ENCODE measurements at regions not wholly inside any gene's neighbourhood (a gene's known extent, or its start where the extent isn't known, plus 50 kb on each side); places are given as distances from the start of the nearest gene placed in this dataset.

DNA sequence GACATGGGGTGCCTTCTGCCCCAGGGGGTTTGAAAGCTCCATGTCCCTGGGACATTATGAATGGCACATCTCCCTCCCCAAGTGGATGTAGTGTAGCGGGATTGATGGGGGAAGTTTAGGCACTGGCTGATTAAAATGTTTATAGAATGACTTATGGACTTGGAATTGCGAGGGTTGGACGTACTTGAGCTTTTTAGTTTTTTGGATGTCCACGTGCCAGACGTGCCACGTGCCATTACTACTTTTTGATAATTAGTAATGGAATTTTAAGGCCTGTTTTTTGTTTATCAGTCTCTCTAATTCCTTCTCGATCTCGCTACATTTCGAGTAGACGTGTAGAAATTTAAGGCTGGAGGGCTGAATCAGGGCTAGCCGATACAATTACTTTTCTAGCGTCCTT, 162.8 kb downstream of the TBXT start:
- H3K4me1 Mint-ChIP-seq (ENCODE audit: low read depth) = no peaks in the 10 kb centered on the region
- intact Hi-C loops (cut with micrococcal nuclease) = loop anchor here (2.0 to 5.0 kb wide), 2 partner anchors 18 to 343 kb away; partner anchors contain the start of gene PDE10A
- H3K36me3 Mint-ChIP-seq (ENCODE audit: low read depth) = no peaks in the 10 kb centered on the region
- H3K27me3 Mint-ChIP-seq (ENCODE audit: low read depth) = peaks cover 57% of the 10 kb centered on the region
- DNase-seq (ENCODE audit: low spot score) = no peak
- no peaks in the 10 kb centered on the region for H3K9me3 Mint-ChIP-seq
- H3K27ac Mint-ChIP-seq = no peak overlapping the region
- H3K4me3 Mint-ChIP-seq (ENCODE audit: low read depth) = no peak overlapping the region

DNA sequence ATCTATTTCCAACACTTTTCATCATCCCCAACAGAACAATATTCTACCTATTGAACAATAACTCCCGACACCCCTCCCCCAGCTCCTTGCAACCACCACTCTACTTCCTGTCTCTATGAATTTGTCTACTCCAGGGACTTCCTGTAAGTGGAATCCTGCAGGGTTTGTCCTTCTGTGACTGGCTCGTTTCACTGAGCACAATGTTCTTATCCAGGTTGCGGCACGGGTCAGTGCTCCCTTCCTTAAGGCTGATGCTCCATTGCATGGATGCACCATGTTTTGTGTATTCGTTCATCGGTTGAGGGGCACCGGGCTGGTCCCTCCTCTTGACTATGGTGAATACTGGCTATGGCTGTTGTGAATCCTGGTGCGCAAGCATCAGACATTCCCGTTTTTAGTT, 163.2 kb downstream of the TBXT start:
- H3K4me3 Mint-ChIP-seq (ENCODE audit: low read depth) = no peak overlapping the region
- no peaks in the 10 kb centered on the region for H3K36me3 Mint-ChIP-seq (ENCODE audit: low read depth)
- H3K9me3 Mint-ChIP-seq = no peaks in the 10 kb centered on the region
- no peak overlapping the region for H3K27ac Mint-ChIP-seq
- DNase-seq (ENCODE audit: low spot score) = no peak
- no peaks in the 10 kb centered on the region for H3K4me1 Mint-ChIP-seq (ENCODE audit: low read depth)
- intact Hi-C loops (cut with micrococcal nuclease) = loop anchor here (2.0 kb wide), 1 partner anchor 18 kb away; no protein-coding TSS in a partner anchor
- H3K27me3 Mint-ChIP-seq (ENCODE audit: low read depth) = peaks cover 53% of the 10 kb centered on the region

DNA sequence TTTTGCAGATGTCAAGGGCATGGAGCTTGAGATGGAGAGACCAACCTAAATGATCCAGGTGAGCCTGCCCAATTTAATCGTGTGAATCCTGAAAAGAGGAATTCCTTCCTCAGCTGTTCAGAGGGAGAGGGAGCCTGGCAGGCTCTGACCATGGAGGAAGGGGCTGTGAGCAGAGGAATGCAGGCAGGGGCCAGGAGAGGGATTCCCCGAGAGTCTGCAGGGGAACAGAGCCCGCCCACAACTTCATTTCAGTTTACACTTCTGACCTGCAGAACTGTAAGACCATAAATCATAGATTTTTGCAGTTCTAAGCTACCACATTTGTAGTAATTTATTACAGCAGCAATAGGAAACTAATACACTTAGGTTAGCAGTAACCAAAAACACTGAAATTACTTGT, 164.1 kb downstream of the TBXT start:
- Mint-ChIP-seq H3K36me3 (ENCODE audit: low read depth) (no peaks in the 10 kb centered on the region), H3K27ac (no peak overlapping the region), H3K27me3 (ENCODE audit: low read depth) (peaks cover 46% of the 10 kb centered on the region), H3K4me3 (ENCODE audit: low read depth) (no peak overlapping the region), H3K9me3 (no peaks in the 10 kb centered on the region), H3K4me1 (ENCODE audit: low read depth) (no peaks in the 10 kb centered on the region)
- intact Hi-C loops (cut with micrococcal nuclease) = no loop called here
- no peak for DNase-seq (ENCODE audit: low spot score)

DNA sequence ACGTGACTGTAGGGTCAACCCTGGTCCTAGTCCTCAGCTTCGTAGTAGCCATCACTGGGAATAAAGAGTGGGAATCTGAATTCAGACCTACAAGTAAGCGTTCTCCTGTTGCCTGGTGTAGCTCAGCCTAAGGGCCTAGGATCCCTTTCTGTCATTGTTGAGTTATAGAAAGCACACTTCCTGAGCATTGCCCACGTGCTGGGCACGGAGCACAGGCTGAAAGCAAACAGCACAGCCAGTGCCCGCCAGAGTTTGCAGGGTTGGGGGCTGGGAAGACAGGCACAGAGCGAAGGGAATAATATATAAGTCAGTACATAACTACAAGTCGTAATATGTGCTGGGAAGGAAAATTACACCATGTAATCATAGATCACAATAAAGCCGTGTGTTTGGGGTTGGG, 166.3 kb downstream of the TBXT start:
- H3K36me3 Mint-ChIP-seq (ENCODE audit: low read depth) = no peaks in the 10 kb centered on the region
- no peak overlapping the region for H3K4me3 Mint-ChIP-seq (ENCODE audit: low read depth)
- intact Hi-C loops (cut with micrococcal nuclease) = no loop called here
- H3K4me1 Mint-ChIP-seq (ENCODE audit: low read depth) = no peaks in the 10 kb centered on the region
- no peak for DNase-seq (ENCODE audit: low spot score)
- H3K9me3 Mint-ChIP-seq = no peaks in the 10 kb centered on the region
- no peak overlapping the region for H3K27ac Mint-ChIP-seq
- peaks cover 27% of the 10 kb centered on the region for H3K27me3 Mint-ChIP-seq (ENCODE audit: low read depth)

DNA sequence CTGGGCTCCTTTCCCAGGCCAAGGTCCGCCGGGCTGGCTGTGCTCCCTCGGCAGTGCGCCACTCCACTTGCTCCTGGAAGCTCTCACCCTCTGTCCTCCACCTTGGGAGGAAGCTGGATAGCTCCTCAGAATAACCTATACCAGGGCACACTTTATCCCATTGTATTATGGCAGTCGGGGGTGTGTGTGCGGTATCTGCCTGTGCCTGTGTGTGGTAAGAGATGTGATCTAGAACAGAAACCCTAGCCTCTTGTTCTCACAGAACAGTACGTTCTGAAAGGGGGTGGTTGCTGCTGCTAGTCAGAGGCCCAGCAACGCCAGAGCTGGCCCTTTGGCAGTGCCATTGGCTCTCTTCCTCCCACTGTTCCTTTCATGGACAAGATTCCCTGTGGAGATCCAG, 168.4 kb downstream of the TBXT start:
- DNase-seq (ENCODE audit: low spot score) = no peak
- no peaks in the 10 kb centered on the region for H3K4me1 Mint-ChIP-seq (ENCODE audit: low read depth)
- no peak overlapping the region for H3K27ac Mint-ChIP-seq
- peaks cover 12% of the 10 kb centered on the region for H3K27me3 Mint-ChIP-seq (ENCODE audit: low read depth)
- no peaks in the 10 kb centered on the region for H3K9me3 Mint-ChIP-seq
- H3K4me3 Mint-ChIP-seq (ENCODE audit: low read depth) = no peak overlapping the region
- no peaks in the 10 kb centered on the region for H3K36me3 Mint-ChIP-seq (ENCODE audit: low read depth)
- intact Hi-C loops (cut with micrococcal nuclease) = no loop called here

DNA sequence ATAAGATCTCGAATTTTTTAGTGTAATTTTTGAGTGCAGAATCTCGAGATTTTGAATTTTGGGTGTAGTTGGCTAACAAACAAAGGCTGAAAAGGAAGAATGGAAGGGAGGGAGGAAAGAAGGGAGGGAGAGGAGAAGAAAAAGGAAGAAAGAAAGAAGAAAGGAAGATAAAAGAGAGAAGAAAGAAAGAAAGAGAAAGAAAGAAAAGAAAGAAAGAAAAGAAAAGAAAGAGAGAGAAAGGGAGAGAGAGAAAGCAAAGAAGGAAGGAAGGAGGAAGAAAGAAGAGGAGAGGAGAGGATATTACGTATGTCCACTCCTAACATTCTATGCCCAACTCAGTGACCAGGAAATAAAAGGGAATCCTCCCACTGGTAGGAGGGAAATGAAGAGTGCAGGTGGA, 169.6 kb downstream of the TBXT start:
- peaks cover 4% of the 10 kb centered on the region for H3K27me3 Mint-ChIP-seq (ENCODE audit: low read depth)
- H3K36me3 Mint-ChIP-seq (ENCODE audit: low read depth) = no peaks in the 10 kb centered on the region
- intact Hi-C loops (cut with micrococcal nuclease) = no loop called here
- no peak overlapping the region for H3K4me3 Mint-ChIP-seq (ENCODE audit: low read depth)
- DNase-seq (ENCODE audit: low spot score) = no peak
- H3K9me3 Mint-ChIP-seq = no peaks in the 10 kb centered on the region
- no peaks in the 10 kb centered on the region for H3K4me1 Mint-ChIP-seq (ENCODE audit: low read depth)
- no peak overlapping the region for H3K27ac Mint-ChIP-seq

DNA sequence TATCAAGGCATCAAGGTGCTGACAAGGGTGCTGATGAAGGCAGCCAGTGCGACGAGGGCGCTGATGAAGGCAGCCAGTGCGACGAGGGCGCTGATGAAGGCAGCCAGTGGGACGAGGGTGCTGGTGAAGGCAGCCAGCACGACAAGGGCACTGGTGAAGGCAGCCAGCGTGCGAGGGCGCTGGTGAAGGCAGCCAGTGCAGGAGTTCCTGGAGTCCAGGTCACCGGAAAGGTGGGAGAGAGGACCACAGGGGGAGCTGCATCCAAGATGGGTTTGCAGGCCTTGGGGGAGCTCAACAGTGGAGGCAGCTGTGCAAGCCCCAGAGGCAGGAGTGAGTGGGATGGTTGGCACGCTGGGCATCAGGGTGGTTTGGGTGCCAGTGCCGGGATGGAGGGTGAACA, 176.3 kb downstream of the TBXT start:
- peaks cover 38% of the 10 kb centered on the region for H3K27me3 Mint-ChIP-seq (ENCODE audit: low read depth)
- no peaks in the 10 kb centered on the region for H3K9me3 Mint-ChIP-seq
- H3K27ac Mint-ChIP-seq = no peak overlapping the region
- DNase-seq (ENCODE audit: low spot score) = no peak
- H3K36me3 Mint-ChIP-seq (ENCODE audit: low read depth) = no peaks in the 10 kb centered on the region
- intact Hi-C loops (cut with micrococcal nuclease) = no loop called here
- H3K4me1 Mint-ChIP-seq (ENCODE audit: low read depth) = no peaks in the 10 kb centered on the region
- no peak overlapping the region for H3K4me3 Mint-ChIP-seq (ENCODE audit: low read depth)

DNA sequence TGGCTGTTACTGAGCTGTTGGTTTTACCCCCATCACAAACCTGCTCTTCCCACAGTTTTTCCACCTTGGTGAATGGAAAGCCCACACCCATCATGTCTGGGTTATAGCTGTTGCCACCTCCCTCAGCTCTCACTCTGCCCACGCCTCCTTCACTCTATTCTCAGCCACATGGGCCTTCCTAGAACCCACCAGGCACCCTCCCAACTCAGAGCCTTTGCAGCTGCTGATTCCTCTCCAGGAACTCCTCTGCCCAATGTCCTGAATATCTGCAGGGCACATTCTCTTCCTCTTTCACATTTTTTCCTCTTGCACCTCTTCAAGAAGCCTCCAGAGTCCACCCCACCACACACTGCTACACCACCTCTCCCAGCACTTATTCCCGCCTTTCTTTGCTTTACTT, 177.4 kb downstream of the TBXT start:
- Mint-ChIP-seq H3K27me3 (ENCODE audit: low read depth) (peaks cover 43% of the 10 kb centered on the region), H3K27ac (no peak overlapping the region), H3K36me3 (ENCODE audit: low read depth) (no peaks in the 10 kb centered on the region), H3K4me3 (ENCODE audit: low read depth) (no peak overlapping the region), H3K9me3 (no peaks in the 10 kb centered on the region), H3K4me1 (ENCODE audit: low read depth) (no peaks in the 10 kb centered on the region)
- intact Hi-C loops (cut with micrococcal nuclease) = no loop called here
- DNase-seq (ENCODE audit: low spot score) = no peak

DNA sequence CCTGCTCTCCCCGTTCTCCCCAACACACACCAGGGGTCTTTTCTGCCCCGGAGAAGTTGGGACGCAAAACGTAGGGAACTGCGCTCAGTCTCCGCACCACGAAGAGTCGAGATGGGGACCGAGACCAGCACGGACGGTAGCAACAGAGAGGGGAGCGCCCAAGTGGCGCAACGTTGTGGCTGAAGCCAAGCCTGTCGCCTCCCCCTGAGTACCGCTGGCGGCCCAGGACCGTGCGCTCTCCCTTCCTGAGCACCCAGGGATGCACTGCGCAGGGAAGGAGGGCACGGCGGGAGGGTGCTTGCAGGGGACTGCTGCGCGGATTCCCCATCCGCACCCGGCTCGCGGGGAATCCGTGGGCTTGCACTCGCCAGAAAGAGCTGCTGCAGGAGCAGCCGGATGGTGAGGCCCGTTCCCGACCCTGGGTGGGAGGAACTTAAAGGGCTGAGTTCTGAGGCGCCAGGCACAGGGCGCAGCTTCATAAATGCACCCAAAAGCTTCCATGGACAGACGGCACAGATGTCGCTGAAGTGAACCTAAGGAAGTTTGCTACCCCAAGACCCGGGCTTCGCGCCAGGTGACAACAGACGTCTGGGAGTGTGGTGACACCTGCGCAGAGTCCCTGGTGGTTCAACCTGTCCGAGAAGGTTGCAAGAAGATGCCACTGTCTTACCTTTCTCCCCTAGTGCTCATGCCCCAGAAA, 178.7 kb downstream of the TBXT start:
- H3K4me1 Mint-ChIP-seq (ENCODE audit: low read depth) = no peaks in the 10 kb centered on the region
- intact Hi-C loops (cut with micrococcal nuclease) = no loop called here
- no peak for DNase-seq (ENCODE audit: low spot score)
- no peaks in the 10 kb centered on the region for H3K36me3 Mint-ChIP-seq (ENCODE audit: low read depth)
- no peak overlapping the region for H3K4me3 Mint-ChIP-seq (ENCODE audit: low read depth)
- no peak overlapping the region for H3K27ac Mint-ChIP-seq
- no peaks in the 10 kb centered on the region for H3K9me3 Mint-ChIP-seq
- H3K27me3 Mint-ChIP-seq (ENCODE audit: low read depth) = peaks cover 46% of the 10 kb centered on the region

DNA sequence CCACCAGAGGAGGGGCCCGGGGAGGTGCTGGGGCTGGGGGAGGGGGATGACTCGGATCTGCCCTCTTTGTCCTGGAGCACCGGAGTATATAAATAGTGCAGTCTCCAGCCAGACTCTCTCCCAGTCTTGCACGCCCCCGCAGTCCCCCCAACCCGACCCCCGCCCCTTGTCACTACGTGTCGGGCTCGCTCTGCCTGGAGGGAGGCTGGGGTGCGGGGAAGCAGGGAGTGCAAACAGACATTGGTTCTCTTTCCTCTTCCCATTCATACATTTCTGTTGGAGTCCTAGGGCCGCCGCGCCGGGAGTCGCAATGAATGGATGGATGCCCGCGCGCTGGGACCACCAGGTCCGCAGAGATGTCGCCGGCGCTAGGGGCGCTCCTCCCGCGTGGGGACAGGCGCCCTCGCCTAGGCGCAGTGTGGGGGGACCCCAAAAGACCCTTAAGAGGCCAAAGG, 179.3 kb downstream of the TBXT start:
- no peak for DNase-seq (ENCODE audit: low spot score)
- Mint-ChIP-seq H3K4me1 (ENCODE audit: low read depth) (no peaks in the 10 kb centered on the region), H3K27ac (no peak overlapping the region), H3K9me3 (no peaks in the 10 kb centered on the region), H3K27me3 (ENCODE audit: low read depth) (peaks cover 46% of the 10 kb centered on the region), H3K4me3 (ENCODE audit: low read depth) (no peak overlapping the region), H3K36me3 (ENCODE audit: low read depth) (no peaks in the 10 kb centered on the region)
- intact Hi-C loops (cut with micrococcal nuclease) = no loop called here

DNA sequence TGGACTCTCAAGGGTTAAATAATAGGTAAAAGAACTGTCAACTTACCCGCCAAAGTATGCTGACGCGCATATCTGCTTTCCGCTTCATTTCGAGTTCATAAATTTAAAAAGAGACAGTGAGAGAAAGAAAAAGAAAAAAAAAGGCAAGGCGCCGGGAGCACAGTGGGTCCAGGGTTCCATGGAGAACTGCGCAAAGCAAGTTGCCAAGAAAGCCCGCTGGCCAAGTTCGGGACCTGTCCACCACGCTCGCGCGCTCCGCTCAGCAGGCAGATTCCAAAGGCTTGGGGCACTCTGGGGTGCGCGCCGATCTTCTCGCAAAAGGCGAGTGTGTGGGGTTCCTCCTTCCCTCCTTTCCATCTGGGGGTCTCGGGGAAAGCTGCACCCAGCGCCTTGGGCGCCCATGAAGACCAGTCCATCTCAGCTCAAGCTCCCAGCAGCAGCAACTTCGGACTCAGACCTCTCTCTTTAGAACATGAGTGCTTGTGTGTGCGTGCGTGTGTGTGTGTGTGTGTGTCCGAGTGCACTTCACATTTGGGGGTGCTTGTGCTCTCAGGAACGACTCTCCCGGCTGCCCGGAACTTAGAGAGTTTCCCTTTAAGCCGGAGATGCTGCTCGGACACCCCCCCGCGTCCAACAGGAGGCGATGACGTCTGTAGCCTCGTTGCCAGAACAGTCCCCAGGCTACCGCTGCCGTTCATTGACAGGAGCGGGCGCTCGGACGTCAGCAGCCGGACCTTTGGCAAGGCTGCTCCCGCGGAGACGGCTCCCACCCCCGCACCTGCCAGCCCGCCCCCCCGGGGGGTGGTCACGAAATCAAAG, 180.0 kb downstream of the TBXT start:
- no peaks in the 10 kb centered on the region for H3K4me1 Mint-ChIP-seq (ENCODE audit: low read depth)
- no peak overlapping the region for H3K27ac Mint-ChIP-seq
- H3K4me3 Mint-ChIP-seq (ENCODE audit: low read depth) = no peak overlapping the region
- no peaks in the 10 kb centered on the region for H3K36me3 Mint-ChIP-seq (ENCODE audit: low read depth)
- H3K9me3 Mint-ChIP-seq = no peaks in the 10 kb centered on the region
- peaks cover 46% of the 10 kb centered on the region for H3K27me3 Mint-ChIP-seq (ENCODE audit: low read depth)
- DNase-seq (ENCODE audit: low spot score) = no peak
- intact Hi-C loops (cut with micrococcal nuclease) = loop anchor here (2.0 kb wide), 1 partner anchor 17 kb away; no protein-coding TSS in a partner anchor

DNA sequence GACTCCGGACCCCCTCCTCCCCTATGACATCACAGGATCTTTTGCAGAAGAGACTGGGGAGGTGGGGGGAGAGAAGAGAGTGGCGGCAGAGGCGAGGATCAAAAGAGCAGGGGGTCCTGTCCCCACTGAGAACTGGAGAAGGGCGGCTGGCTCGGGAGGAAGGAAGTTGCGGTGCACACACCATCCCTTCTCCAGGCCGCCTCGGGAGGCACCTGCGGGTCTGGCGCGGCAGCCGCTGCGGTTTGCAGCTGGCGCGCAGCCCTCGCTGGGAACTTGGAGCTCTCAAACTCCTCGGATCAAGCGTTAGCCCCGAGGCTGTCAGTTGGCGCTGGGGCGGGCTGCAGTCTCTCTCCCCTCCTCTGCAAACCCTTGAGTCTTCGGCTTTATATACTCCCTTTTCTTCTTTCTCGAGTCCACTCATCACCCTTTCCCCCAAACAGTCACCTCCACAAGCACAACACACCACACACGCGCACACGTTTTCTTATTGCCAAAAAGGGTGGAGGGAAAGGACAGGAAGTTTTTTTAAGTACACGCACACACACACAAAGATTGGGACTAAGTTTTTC, 180.7 kb downstream of the TBXT start:
- Mint-ChIP-seq H3K9me3 (no peaks in the 10 kb centered on the region), H3K36me3 (ENCODE audit: low read depth) (no peaks in the 10 kb centered on the region), H3K4me1 (ENCODE audit: low read depth) (no peaks in the 10 kb centered on the region), H3K27ac (no peak overlapping the region), H3K27me3 (ENCODE audit: low read depth) (peaks cover 46% of the 10 kb centered on the region), H3K4me3 (ENCODE audit: low read depth) (no peak overlapping the region)
- no peak for DNase-seq (ENCODE audit: low spot score)
- intact Hi-C loops (cut with micrococcal nuclease) = loop anchor here (2.0 kb wide), 1 partner anchor 18 kb away; no protein-coding TSS in a partner anchor

Measured in activated T-helper 2 cell treated with anti-CD3 and anti-CD28 coated beads, Interferon-gamma antibody, Interleukin-2, Interleukin-4, amounts not matched to agents 10 μg/mL and 5 μg/mL and 100 μg/mL, durations not matched to agents 14 hours and 24 hours and 36 hours (primary cell).